ENCODE measurements at regions not wholly inside any gene's neighbourhood (a gene's known extent, or its start where the extent isn't known, plus 50 kb on each side); places are given as distances from the start of the nearest gene placed in this dataset.

DNA sequence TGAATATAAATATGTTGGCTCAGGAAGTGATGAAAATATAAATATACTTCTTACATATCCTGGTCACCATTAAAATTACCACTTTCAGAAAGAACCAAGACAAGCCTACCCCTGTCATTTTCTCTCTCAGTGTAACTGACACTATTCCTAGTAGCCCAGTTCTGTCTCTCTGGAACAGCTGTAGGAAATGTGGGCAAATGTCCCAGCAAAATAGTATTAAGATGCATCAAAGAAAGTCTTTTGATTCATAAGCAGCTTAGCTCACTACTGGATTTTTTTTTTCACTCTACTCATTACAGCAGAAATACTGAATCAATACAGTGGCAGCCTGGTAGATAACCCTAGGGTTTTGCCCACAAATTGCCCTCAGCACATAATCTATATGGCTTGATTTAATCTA is 290.9 kb downstream of the DNAJB9 start:
- DNase-seq: no peak
- Histone ChIP-seq H3K9me3 (no peaks in the 10 kb centered on the region), H3K4me3 (no peak overlapping the region), H3K27ac (no peak overlapping the region), H3K27me3 (ENCODE audit: insufficient read depth in 3 of 3, low read length in 2 of 3) (no peaks in the 10 kb centered on the region), H3K4me1 (no peaks in the 10 kb centered on the region), H3K36me3 (ENCODE audit: insufficient read depth in 1 of 2, low read depth in 1 of 2) (no peaks in the 10 kb centered on the region)
- intact Hi-C loops (cut with DNase I): no loop called here
- no peak for ATAC-seq
- TF ChIP-seq, protein P1, sequence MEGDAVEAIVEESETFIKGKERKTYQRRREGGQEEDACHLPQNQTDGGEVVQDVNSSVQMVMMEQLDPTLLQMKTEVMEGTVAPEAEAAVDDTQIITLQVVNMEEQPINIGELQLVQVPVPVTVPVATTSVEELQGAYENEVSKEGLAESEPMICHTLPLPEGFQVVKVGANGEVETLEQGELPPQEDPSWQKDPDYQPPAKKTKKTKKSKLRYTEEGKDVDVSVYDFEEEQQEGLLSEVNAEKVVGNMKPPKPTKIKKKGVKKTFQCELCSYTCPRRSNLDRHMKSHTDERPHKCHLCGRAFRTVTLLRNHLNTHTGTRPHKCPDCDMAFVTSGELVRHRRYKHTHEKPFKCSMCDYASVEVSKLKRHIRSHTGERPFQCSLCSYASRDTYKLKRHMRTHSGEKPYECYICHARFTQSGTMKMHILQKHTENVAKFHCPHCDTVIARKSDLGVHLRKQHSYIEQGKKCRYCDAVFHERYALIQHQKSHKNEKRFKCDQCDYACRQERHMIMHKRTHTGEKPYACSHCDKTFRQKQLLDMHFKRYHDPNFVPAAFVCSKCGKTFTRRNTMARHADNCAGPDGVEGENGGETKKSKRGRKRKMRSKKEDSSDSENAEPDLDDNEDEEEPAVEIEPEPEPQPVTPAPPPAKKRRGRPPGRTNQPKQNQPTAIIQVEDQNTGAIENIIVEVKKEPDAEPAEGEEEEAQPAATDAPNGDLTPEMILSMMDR (IDR thresholded peaks at IDR 0.05): no peak

DNA sequence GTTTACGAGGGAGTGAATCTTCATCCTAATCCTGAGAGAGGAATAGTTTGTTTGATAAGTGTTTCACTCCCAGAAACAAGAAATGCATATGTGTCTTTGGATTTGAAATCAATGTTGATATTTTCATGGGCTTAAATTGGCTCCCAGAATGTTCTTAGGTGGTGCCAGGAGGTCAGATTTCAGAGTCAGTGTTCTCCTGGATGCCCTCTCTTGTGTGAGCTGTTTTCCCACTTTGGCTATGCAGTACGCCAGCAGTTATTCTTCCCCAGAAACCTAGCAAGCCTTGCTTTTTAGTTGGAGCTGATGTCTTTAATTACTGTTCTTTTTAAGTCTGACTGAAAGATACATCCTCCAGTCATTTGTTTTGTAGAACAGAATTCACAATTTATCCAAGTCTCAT is 291.4 kb downstream of the DNAJB9 start:
- no peaks in the 10 kb centered on the region for H3K27me3 ChIP-seq (ENCODE audit: insufficient read depth in 3 of 3, low read length in 2 of 3)
- no peak overlapping the region for H3K4me3 ChIP-seq
- TF ChIP-seq, protein P1 (IDR thresholded peaks at IDR 0.05): no peak
- no peak for DNase-seq
- H3K9me3 ChIP-seq: no peaks in the 10 kb centered on the region
- ATAC-seq: no peak
- intact Hi-C loops (cut with DNase I): no loop called here
- H3K27ac ChIP-seq: no peak overlapping the region
- H3K36me3 ChIP-seq (ENCODE audit: insufficient read depth in 1 of 2, low read depth in 1 of 2): no peaks in the 10 kb centered on the region
- H3K4me1 ChIP-seq: no peaks in the 10 kb centered on the region
- WGBS, 3 donors: 24 to 33% (median 31%) methylated on average over 1 to 2 of the region's 2 CpGs

DNA sequence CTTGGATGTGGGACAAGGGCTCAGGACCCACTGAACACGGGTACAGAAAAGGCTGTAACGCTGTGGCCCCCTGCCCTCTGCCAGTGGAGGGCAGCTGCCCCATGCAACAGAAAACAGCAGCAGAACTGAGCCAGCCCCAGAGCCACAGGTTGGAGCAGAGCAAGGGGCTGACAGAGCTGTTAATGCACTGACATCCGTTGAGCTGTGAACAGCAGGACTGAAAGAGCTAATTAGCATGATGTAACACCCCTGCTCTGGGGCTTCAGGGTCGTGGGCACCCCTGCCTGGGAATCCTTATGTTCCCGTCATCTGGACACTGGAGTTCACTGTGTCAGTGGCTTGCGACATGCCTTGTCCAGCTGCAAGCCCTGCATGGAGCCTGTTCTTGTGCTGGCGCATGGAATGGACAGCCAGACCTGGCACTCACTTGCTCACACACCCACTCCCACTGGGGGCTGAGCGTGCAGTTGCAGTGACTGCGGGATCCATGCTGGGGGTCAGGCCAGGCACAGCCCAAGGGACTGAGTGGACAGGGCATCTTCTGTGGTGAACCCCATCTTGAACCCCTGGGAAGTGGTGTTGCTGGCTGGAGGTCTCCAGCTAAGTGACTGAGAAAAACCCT is 293.7 kb downstream of the DNAJB9 start:
- no peak overlapping the region for H3K4me3 ChIP-seq
- H3K27me3 ChIP-seq (ENCODE audit: insufficient read depth in 3 of 3, low read length in 2 of 3): no peaks in the 10 kb centered on the region
- H3K27ac ChIP-seq: no peak overlapping the region
- DNase-seq (no peak), ATAC-seq (no peak)
- H3K9me3 ChIP-seq: no peaks in the 10 kb centered on the region
- WGBS, 3 donors: 81 to 90% (median 87%) methylated on average over 9 of the region's 9 CpGs
- H3K36me3 ChIP-seq (ENCODE audit: insufficient read depth in 1 of 2, low read depth in 1 of 2): no peaks in the 10 kb centered on the region
- TF ChIP-seq, protein P1 (IDR thresholded peaks at IDR 0.05): no peak
- intact Hi-C loops (cut with DNase I): no loop called here
- H3K4me1 ChIP-seq: no peaks in the 10 kb centered on the region

DNA sequence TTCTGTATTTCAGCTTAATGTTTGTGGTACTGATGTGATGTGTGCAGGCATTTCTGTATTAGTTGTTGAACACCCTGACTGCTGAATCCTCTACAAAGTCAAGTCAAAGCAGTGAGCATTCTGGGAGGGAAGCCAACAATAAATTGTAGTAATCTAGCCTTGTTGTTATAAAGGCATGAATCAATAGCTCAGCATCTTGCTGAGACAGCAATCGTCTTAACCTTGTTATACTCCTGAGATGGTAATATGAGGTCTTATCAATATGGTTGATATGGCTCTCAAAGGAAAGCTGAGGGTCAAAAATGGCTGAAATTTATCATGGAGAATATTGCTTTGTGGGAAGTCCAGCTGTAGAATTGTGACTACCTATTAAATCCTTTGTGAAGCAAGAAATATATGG is 299.4 kb downstream of the DNAJB9 start:
- DNase-seq (no peak), ATAC-seq (no peak)
- TF ChIP-seq, protein P1 (IDR thresholded peaks at IDR 0.05): no peak
- Histone ChIP-seq H3K9me3 (no peaks in the 10 kb centered on the region), H3K27ac (no peak overlapping the region), H3K27me3 (ENCODE audit: insufficient read depth in 3 of 3, low read length in 2 of 3) (no peaks in the 10 kb centered on the region), H3K4me1 (no peaks in the 10 kb centered on the region), H3K4me3 (no peak overlapping the region), H3K36me3 (ENCODE audit: insufficient read depth in 1 of 2, low read depth in 1 of 2) (no peaks in the 10 kb centered on the region)
- WGBS, 3 donors: 44 to 57% (median 53%) methylated on average over 1 of the region's 1 CpG
- intact Hi-C loops (cut with DNase I): no loop called here

DNA sequence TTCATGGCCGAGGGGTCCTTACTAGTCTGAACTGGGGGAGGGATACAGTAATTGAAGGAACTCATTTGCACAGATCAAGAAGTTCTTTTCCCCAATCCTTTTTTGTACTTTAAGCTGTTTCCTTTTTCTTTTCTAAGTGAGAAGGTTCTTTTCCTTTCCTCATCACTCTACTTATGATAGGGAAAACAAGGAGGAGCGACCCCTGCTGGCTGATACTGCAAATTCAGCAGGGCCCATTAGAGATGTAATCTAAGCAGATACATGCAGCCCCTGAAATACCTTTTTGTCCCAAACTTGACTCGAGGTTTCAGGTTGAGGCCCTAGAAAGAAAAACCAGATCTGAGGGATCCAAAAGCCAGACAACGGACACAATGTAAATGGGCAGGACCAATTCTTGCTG is 305.5 kb downstream of the DNAJB9 start:
- WGBS, 3 donors: 71 to 76% (median 73%) methylated on average over 4 of the region's 4 CpGs
- Histone ChIP-seq H3K9me3 (no peaks in the 10 kb centered on the region), H3K4me1 (no peaks in the 10 kb centered on the region), H3K27ac (no peak overlapping the region), H3K36me3 (ENCODE audit: insufficient read depth in 1 of 2, low read depth in 1 of 2) (no peaks in the 10 kb centered on the region), H3K4me3 (no peak overlapping the region), H3K27me3 (ENCODE audit: insufficient read depth in 3 of 3, low read length in 2 of 3) (no peaks in the 10 kb centered on the region)
- DNase-seq: no peak
- intact Hi-C loops (cut with DNase I): loop anchor here in 1 of 2 donors (10.0 kb wide), 1 partner anchor 260 kb away; no protein-coding TSS in a partner anchor
- TF ChIP-seq, protein P1 (IDR thresholded peaks at IDR 0.05): no peak
- ATAC-seq: no peak
